GM21515 (cell line): ENCODE measurements at regions not wholly inside any gene's neighbourhood (a gene's known extent, or its start where the extent isn't known, plus 50 kb on each side); places are given as distances from the start of the nearest gene placed in this dataset.

ENCODE experiments used
- ATAC-seq: cut with Tn5 transposase; IDR thresholded peaks from one replicate; pipeline ENCODE4 v1.9.1; 2021; ENCODE audit not compliant: unreplicated experiment

GRCh38 chr13:27014406-27015359 lies 156.9 kb downstream of the USP12 start:
- no peak for ATAC-seq

GRCh38 chr13:27012482-27013197 lies 159.0 kb downstream of the USP12 start:
- ATAC-seq = no peak

GRCh38 chr13:27011661-27012060 lies 159.9 kb downstream of the USP12 start:
- no peak for ATAC-seq

DNA sequence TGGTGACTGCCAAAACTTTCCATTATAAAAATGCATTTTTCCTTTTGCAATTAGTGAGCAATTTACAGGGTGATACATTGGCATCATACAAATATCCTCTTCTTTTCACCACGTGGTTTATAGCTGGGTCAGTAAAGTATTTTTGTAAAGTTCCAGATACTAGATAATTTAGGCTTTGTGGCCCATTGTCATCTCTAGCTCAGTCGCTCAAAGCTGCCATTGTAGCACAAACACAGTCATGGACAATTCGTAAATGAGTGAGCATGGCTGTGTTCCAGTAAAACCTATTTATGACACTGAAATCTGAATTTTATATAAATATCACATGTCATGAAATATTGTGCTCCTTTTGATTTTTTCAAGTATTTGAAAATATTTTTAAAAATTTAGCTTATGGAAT lies 162.9 kb downstream of the USP12 start:
- ATAC-seq = no peak

- ATAC-seq = no peak
These were observed 164.4 kb downstream of the USP12 start for GRCh38 chr13:27007166-27007565.

GRCh38 chr13:27006519-27007161 lies 165.0 kb downstream of the USP12 start:
- ATAC-seq = no peak

- no peak for ATAC-seq
These were observed 165.6 kb downstream of the USP12 start for GRCh38 chr13:27005976-27006518.

DNA sequence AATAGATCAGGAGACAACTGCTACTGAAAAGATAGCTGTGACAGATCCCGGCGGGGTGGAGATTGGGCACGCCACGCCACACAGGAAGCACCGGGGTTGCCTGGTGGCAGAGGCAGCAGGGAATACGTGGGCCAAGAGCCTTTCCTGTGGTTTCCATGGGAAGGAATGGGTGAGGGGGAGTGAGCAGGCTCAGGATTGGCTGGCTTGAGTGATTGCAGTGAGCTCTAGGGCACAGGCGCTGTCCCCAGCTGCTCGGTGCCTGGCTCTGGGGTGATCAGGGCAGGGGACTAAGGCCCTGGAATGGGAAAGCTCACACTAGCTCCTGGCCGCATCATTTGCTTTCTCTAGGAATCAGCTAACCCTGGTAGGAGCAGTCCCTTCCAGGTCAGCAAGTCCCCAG lies 166.1 kb downstream of the USP12 start:
- ATAC-seq = no peak

DNA sequence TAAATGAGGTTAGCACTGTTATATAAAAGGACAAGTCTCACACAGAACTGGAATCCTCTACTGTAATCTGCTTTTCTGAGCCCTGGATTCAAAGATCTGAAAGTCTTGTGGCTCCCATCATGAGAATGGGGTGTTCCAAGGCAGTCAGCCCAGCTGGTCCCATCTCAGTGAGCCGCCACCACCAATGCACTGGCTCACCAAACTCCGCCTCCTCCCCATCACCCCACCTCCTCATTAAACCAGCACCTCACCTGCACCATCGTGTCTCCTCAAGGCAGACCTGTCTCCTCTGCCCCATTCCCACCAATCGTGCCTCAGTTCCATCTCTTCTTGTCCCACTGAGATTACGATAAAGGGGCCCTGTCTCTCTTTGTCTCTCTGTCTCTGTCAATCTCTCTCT lies 166.7 kb downstream of the USP12 start:
- ATAC-seq = no peak

DNA sequence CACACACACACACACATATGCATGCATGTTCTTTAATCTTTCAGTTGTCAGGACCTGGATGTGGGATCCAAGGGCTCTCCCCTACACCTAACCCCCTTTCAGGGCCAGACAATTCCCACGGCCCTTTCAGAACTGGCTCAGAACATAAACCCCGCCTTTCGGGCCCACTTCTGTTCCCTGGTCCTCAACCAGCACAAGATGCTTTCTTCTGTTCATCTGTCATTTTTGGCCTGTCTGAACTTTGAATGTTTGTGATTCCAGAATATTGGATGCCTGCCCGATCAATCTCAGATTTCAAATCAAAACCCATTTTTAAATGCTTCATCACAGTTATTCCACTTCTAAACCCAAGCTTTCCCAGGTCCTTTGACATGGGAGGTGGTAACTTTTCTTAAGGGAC lies 167.3 kb downstream of the USP12 start:
- ATAC-seq = no peak

GRCh38 chr13:27001705-27002104 lies 169.9 kb downstream of the USP12 start:
- ATAC-seq = no peak

- no peak for ATAC-seq
These were observed 170.9 kb downstream of the USP12 start for GRCh38 chr13:27000686-27001085.

DNA sequence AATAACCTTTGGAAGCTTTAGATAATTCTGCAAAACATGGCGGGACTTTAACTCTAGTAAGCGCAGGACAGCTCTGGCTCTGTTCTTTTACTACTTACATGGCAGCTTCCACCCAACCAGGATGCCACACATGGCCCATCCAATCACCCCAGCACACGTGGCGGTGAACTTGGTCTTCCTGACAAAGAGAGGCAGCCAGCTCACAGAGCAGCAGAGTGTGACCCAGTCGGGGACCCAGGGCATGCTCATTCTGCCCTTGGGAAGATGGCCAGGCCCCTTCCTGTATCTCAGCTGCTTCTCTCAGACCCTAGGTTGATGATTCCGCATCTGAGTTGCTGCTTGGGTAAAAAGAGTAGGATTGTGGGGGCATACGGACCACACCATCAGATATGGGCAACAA lies 172.1 kb downstream of the USP12 start:
- ATAC-seq = no peak

GRCh38 chr13:26998292-26998691 lies 173.3 kb downstream of the USP12 start:
- no peak for ATAC-seq

GRCh38 chr13:26996965-26997752 lies 174.5 kb downstream of the USP12 start:
- peak; percentile 90 for ATAC-seq

DNA sequence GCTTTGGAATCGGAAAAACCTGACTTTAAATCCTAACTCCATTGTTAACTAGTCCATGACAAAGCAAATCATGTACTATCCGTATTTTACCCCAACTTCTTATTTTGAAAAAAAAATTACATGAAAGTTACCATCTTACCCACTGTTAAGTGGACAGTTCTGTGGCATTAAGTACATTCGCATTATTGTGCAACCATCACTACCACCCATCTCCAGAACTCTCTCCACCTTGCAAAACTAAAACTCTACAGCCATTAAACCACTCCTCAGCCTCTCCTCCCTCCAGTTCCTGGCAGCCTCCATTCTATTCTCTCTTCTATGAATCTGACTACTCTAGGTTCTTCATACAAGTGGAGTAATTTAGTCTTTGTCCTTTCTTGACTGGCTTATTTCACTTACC lies 176.5 kb downstream of the USP12 start:
- ATAC-seq = no peak

- no peak for ATAC-seq
These were observed 177.8 kb downstream of the USP12 start for GRCh38 chr13:26993780-26994179.

DNA sequence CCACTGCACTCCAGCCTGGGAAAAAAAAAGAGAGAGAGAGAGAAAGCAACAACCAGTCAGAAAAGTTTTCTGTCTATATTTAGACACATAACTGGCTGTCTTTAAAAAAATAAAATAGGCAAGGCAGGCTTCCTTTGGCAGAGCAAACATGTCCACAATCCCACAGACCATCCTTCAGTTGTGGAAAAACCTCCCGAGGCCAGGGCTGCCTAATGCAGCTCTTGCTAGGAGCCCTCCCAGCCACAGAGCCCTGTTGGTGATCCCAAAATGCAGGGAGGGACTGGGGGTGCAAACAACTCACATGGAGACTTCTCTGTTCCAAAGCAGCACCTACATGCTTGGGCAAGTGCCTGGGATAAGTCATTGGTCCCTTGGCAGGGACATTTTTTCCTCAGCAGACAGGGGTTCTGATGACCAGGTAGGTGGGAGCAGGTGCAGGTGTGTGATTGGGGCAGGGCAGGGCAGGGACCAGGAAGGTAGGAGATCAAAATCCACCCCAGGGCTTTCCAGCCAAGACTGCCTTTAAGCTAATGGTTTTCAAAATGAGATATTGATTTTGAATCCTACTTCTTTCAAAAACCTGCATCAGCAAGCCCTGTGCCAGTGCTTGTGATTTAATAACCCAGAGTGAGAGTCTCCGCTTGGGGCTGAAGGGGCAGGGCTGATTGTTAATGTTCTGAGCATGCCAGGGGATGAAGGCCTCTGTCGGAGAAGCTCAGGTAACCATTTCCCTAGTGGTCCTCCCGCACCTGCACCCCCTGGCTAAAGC lies 178.5 kb downstream of the USP12 start:
- no peak for ATAC-seq

DNA sequence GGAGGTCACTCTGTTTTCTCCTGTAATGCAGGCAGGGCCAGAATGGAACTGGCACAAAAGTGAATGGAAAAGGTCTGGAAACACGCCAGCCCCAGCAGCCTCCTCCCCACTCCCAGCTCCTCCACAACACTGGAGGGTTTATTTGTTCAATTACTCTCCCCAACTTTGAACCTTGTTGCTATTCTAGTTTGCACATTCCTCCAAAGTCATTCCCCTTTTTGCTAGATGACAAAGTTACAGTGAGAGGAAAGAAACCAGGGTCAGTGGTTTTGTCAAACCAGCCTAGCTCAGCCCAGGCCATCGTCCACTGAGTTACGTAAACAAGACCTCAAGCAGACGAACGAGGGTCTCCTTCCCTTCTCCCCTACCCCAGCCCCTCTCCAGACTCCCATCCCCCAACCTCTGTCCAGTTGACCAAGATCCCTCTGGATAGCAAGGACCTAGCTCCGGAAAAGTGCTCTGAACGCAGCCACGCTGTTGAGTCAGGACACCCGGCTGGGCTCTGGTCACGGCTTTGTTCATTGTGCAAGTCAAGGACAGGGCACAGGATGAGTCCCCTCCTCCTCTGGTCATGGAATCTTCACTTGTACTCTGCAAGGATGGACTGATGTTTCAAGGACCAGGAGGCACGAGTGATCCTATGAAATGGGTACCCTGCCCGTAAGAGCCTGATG lies 180.0 kb downstream of the USP12 start:
- ATAC-seq = no peak
